WERI-Rb-1 (cell line): ENCODE measurements at regions not wholly inside any gene's neighbourhood (a gene's known extent, or its start where the extent isn't known, plus 50 kb on each side); places are given as distances from the start of the nearest gene placed in this dataset.

Source experiments
- DNase-seq: peaks from one replicate; pipeline ENCODE4 v3.0.0-alpha.2; 2020
- H3K27ac ChIP-seq: fragments of 250-450 bp; sonication (Bioruptor Pico); 2 replicates; pipeline ENCODE4 v1.5.1; 2020; ENCODE audit warnings: mild to moderate bottlenecking, moderate library complexity
- H3K27me3 ChIP-seq: fragments of 250-450 bp; sonication (Bioruptor Pico); 2 replicates; pipeline ENCODE4 v1.5.1; 2021; ENCODE audit warnings: mild to moderate bottlenecking, low read depth, moderate library complexity; ENCODE audit not compliant: insufficient read depth, severe bottlenecking
- H3K36me3 ChIP-seq: fragments of 250-450 bp; sonication (Bioruptor Pico); 2 replicates; pipeline ENCODE4 v1.5.1; 2020; ENCODE audit warnings: mild to moderate bottlenecking, moderate library complexity
- H3K4me3 ChIP-seq: 2 replicates; pipeline ENCODE4 v1.5.1; 2011; ENCODE audit warnings: low read depth, mild to moderate bottlenecking, control low read depth, low read length
- H3K9me3 ChIP-seq: fragments of 250-450 bp; sonication (Bioruptor Pico); 2 replicates; pipeline ENCODE4 v1.5.1; 2021; ENCODE audit warnings: mild to moderate bottlenecking, moderate library complexity; ENCODE audit not compliant: severe bottlenecking
- CTCF ChIP-seq: IDR thresholded peaks from 2 replicates; pipeline ENCODE4 v1.5.1; 2011; ENCODE audit warnings: low read depth, mild to moderate bottlenecking, control low read depth, inconsistent platforms, low read length

- DNase-seq, result peak; percentile 51
- H3K9me3 ChIP-seq, result peaks cover 8% of the 10 kb centered on the region
- TF ChIP-seq CTCF, result peak; percentile 88
These were observed 74.4 kb upstream of the TTC34 start for GRCh38 chr1:2875707-2876561.

GRCh38 chr1:2876846-2877245 lies 75.4 kb upstream of the TTC34 start:
- no peak for DNase-seq
- Histone ChIP-seq H3K36me3 (no peaks in the 10 kb centered on the region), H3K4me3 (no peak overlapping the region), H3K27ac (no peak overlapping the region), H3K9me3 (no peaks in the 10 kb centered on the region), H3K27me3 (peaks cover 21% of the 10 kb centered on the region)
- TF ChIP-seq CTCF, result no peak

More at GRCh38 chr1:2875707-2876561, 74.4 kb upstream of the TTC34 start:
- Histone ChIP-seq H3K36me3 (no peaks in the 10 kb centered on the region), H3K4me3 (no peak overlapping the region), H3K27ac (no peak overlapping the region), H3K27me3 (peaks cover 21% of the 10 kb centered on the region)

GRCh38 chr1:2877391-2877790 lies 75.9 kb upstream of the TTC34 start:
- Histone ChIP-seq H3K27ac (no peak overlapping the region), H3K27me3 (peaks cover 21% of the 10 kb centered on the region), H3K4me3 (no peak overlapping the region), H3K36me3 (no peaks in the 10 kb centered on the region), H3K9me3 (no peaks in the 10 kb centered on the region)
- no peak for DNase-seq
- TF ChIP-seq CTCF, result no peak

- no peak for TF ChIP-seq CTCF
- Histone ChIP-seq H3K9me3 (no peaks in the 10 kb centered on the region), H3K4me3 (no peak overlapping the region), H3K36me3 (no peaks in the 10 kb centered on the region), H3K27me3 (peaks cover 21% of the 10 kb centered on the region), H3K27ac (no peak overlapping the region)
- no peak for DNase-seq
These were observed 77.1 kb upstream of the TTC34 start for GRCh38 chr1:2878591-2878990.

GRCh38 chr1:2879026-2879425 lies 77.5 kb upstream of the TTC34 start:
- H3K36me3 ChIP-seq, result no peaks in the 10 kb centered on the region
- no peak overlapping the region for H3K4me3 ChIP-seq
- TF ChIP-seq CTCF, result no peak
- no peak for DNase-seq
- no peak overlapping the region for H3K27ac ChIP-seq
- H3K9me3 ChIP-seq, result no peaks in the 10 kb centered on the region
- H3K27me3 ChIP-seq, result peaks cover 21% of the 10 kb centered on the region
